ELF-1 (cell line): ENCODE measurements at regions not wholly inside any gene's neighbourhood (a gene's known extent, or its start where the extent isn't known, plus 50 kb on each side); places are given as distances from the start of the nearest gene placed in this dataset.
A peak's percentile ranks its signal among the peaks of the same experiment; 100 is the strongest.
"Not testable (repeated sequence)": the region's sequence is repeated elsewhere in the genome, so short reads cannot be mapped to it uniquely, and the experiment has no call there.

Experiments
- DNase-seq: peaks from one replicate; pipeline ENCODE4 v3.0.0-alpha.2; 2016; ENCODE audit warnings: low read depth, low spot score

DNA sequence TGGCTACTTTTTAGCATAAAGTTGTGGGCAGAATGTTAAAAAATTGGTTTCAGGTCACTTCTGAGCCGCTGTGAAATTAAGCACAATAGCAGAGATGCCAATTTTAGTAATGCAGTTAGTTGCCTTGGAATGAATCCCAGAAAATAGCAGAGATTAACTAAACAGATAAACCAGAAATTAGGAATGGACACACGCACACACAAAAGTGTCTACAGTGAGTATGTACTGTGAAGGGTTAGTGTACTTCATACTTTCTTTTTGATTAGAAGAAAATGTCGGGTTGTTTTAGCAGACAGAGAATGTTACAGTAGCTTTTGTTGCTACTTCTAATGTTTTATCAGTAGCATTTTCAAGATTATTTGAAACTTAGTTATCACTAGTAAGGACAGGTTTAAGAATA lies 106.7 kb downstream of the LEPR start:
- DNase-seq, result no peak

- DNase-seq, result no peak
Measured at GRCh38 chr1:65527707-65528503, 107.4 kb downstream of the LEPR start.

DNA sequence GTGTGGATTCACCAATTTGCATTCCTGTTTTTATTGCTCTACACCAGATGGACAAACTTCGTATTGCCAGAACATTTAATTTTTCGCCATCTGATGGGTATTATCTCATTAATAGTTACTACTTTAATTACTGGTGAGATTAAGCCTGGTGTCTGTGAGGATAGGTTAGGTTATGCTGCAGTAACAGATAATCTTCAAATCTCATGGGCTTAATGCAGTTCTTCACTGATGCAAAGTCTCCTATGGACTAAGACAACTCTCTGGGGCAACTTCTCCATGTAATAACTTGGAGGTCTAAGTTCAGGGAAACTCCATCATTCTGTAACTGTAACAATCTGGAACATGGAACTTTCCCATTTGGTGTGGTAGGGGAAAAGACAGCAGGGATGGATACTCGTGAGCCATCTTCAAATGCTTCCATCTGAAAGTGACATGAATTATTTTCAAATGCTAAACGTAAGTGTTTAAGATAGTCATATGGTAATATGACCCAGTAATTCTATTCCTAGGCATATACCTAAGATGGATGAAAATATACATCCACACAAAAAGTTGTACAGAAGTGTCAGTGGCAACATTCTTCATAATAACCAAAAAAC lies 111.6 kb downstream of the LEPR start:
- no peak for DNase-seq

DNA sequence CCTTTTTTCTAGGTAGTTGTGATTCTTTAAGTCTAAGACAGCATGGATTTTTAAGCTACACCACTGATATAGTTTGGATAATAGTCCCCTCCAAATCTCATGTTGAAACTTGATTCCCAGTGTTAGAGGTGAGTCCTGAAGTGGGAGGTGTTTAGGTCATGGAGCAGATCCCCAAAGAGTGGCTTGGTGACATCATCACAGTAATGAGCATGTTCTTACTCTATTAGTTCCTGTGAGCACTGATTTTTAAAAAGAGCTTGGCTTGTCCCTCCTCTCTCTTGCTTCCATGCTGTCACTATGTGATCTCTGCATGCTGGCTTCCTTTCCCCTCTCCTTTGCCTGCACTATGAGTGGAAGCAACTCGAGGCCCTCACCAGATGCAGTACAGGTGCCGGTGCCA lies 115.5 kb downstream of the LEPR start:
- no peak for DNase-seq

DNA sequence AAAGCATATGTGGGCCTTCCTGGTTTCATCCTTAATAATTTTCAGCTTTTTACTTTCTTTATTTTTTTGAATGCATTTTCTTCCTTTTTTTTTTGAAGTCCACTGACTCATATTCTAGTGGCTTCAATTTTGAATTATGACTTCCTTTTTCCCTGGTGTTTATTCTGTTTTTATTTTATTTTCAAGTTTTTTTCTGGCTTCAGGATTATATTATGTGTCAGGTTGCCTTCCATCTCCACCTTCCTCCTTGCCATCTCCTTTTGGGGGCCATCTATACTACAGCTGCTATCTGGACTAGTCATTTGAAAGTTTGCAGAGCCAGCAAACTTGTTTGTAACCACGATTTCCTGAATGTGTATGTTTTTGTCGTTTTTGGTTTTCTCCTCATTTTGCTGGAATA lies 117.6 kb downstream of the LEPR start:
- DNase-seq, result no peak

- no peak for DNase-seq
Measured at GRCh38 chr1:65538664-65539063, 118.2 kb downstream of the LEPR start.

GRCh38 chr1:65539266-65540131 lies 119.0 kb downstream of the LEPR start:
- no peak for DNase-seq

DNA sequence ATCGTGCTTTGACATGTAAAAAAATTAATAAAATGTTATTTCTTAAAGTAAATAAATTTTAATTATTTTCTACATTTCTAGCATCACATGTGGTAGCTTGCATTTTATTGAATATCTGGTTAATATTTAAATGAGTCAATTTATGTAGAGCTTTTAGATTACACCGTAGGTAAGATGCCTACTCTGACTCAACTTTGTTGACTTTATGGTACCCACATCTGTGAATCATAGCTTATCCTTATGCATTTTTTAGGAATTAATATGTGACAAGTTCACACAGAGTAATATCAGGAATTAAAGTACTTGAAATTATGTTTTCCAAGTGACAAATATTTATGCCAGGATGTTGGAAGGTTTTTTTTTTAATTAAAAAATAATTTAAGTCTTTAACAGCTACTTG lies 120.7 kb downstream of the LEPR start:
- no peak for DNase-seq

DNA sequence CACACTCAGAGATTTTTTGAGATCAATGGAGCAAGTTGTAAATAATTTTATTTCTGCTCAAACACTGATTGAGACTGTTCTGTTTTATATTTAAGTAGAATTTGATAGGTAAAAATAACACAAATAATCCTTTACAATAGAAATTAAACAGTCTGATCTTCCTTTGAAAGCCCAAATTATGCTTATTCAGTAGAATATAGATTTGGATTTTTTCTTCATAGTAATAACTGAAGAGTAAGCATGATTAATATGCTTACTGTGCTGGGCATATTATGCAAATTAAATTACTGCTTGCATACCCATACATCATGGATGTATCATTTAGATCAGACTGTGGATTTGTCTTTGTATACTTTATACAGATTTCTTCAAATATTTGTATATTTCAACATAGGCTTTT lies 121.4 kb downstream of the LEPR start:
- DNase-seq, result no peak

DNA sequence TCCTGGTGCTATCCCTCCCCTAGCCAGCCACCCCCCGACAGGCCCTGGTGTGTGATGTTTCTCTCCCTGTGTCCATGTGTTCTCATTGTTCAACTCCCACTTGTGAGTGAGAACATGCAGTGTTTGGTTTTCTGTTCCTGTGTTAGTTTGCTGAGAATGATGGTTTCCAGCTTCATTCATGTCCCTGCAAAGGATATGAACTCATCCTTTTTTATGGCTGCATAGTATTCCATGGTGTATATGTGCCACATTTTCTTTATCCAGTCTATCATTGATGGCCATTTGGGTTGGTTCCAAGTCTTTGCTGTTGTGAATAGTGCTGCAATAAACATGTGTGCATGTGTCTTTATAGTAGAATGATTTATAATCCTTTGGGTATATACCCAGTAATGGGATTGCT lies 122.1 kb downstream of the LEPR start:
- not testable (repeated sequence) for DNase-seq

- peak; percentile 76 for DNase-seq
Measured at GRCh38 chr1:65550306-65551010, 130.0 kb downstream of the LEPR start.

DNA sequence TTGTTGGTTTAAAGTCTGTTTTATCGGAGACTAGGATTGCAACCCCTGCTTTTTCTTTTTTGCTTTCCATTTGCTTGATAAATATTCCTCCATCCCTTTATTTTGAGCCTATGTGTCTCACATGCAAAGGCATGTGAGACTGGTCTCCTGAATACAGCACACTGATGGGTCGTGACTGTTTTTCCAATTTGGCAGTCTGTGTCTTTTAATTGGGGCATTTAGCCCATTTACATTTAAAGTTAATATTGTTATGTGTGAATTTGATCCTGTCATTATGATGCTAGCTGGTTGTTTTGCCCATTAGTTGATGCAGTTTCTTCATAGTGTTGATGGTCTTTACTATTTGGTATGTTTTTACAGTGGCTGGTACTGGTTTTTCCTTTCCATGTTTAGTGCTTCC lies 132.0 kb downstream of the LEPR start:
- DNase-seq, result not testable (repeated sequence)

GRCh38 chr1:65554086-65554764 lies 133.8 kb downstream of the LEPR start:
- DNase-seq, result peak; percentile 84

DNA sequence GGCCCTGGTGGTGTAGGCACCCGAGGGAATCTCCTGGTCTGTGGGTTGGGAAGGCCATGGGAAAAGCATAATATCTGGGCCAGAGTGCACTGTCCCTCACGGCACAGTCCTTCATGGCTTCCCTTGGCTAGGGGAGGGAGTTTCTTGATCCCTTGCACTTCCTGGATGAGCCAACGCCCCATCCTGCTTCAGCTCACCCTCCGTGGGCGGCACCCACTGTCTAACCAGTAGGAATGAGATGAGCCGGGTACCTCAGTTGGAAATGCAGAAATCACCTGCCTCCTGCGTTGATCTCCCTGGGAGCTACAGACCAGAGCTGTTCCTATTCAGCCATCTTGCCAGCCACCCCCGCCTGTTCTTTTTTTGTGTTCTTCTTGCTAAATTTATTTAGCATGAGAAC lies 134.4 kb downstream of the LEPR start:
- no peak for DNase-seq

DNA sequence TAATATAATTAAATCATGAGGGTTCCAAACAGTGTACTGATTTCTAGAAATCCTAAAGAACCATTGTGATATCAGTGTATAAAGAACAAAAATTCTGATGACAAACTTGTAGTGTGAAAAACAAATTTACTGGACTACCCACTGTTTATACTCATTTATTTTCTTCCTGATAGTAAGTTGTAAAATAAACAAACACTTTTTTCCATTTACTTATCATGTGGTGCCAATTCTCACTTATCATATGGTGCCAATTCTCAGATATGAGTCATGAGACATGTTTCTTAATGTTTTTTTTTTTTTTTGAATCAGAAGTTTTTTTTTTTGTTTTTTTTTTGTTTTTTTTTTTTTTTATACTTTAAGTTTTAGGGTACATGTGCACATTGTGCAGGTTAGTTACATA lies 137.7 kb downstream of the LEPR start:
- DNase-seq, result no peak

DNA sequence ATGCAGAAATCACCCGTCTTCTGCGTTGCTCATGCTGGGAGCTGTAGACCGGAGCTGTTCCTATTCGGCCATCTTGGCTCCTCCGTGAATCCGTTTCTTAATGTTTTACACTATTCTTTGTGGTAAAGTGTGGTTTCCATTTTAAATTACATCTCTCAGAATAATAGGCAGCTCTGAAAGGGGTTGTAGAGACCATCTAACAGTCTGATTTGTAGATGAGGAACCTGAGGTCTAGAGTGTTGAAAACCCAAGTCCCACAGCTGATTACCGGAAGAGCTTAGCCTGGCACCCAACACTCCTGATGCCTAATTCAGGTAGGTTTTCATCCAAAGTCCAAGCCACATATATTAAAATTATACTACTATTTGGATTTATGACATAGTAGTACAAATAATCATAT lies 144.0 kb downstream of the LEPR start:
- peak; percentile 10 for DNase-seq

DNA sequence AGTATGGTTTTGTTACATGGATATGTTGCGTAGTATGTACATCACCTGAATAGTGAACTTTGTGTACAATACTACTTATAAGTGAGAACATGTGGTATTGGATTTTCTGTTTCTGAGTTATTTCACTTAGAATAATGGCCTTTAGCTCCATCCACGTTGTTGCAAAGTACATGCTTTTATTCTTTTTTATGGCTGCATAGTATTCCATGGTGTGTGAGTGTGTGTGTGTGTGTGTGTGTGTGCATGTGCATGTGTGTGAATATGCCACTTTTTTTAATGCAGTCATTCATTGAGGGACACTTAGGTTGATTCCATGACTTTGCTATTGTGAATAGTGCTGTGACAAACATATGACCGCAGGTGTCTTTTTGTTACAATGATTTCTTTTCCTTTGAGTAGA lies 147.8 kb downstream of the LEPR start:
- no peak for DNase-seq

GRCh38 chr1:65572701-65573421 lies 152.4 kb downstream of the LEPR start:
- DNase-seq, result no peak

GRCh38 chr1:65577278-65577677 lies 156.8 kb downstream of the LEPR start:
- no peak for DNase-seq

DNA sequence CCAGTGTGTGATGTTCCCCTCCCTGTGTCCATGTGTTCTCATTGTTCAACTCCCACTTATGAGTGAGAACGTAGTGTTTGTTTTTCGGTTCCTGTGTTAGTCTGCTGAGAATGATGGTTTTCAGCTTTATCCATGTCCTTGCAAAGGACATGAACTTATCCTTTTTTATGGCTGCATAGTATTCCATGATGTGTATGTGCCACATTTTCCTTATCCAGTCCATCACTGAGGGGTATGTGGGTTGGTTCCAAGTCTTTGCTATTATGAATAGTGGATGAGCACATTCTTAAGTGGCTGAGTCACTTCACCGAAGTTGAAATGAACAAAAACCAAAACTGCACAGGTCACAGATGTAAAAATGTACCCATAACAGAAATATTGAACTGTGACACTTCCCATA lies 157.5 kb downstream of the LEPR start:
- DNase-seq, result not testable (repeated sequence)

DNA sequence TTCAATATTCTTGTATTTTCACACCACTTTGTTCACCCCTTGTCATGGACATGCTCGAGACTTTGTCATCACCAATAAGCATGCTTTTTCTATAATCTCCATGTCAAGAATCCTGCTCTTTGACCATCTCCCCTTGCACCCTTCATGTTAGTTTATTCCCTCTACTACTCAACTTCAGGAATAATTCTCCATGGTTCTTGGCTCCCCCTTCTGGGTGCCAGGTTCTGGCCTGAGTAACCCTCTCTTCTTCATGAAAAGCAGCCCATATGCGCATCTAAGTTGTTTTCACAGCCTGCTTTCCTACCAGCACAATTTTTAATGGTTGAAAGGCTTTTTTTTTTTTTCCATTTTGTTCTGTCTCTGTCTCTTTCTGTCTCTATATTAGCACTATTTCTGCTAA lies 160.7 kb downstream of the LEPR start:
- DNase-seq, result peak; percentile 4
